NCI-H2171 treated with DMSO at 0.1 percent for 48 hours (cell line): ENCODE measurements at regions not wholly inside any gene's neighbourhood (a gene's known extent, or its start where the extent isn't known, plus 50 kb on each side); places are given as distances from the start of the nearest gene placed in this dataset.
"Not testable (repeated sequence)": the region's sequence is repeated elsewhere in the genome, so short reads cannot be mapped to it uniquely, and the experiment has no call there.

ENCODE experiments used
- DNase-seq: peaks from one replicate; lab custom pipeline; 2025; lab: John Stamatoyannopoulos, UW

DNA sequence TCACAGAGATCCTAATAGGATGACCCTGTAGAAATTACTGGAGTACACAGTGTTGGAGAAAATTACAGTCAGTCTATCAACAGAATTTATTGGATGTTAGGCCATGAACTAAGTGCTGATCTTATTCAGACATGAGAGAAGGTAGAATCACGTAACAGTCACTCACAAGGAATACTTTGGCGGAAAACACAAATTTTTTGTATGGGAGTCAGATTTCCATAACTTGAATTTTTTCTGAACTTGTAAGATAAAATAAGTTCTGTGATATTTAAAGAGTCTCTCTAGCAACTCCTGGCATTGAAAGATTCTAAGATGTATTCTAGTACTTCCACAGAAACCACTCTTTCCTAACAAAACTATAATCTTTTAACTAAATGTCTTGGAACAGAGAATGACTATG is 178.8 kb upstream of the MME start:
- DNase-seq = no peak

- DNase-seq = no peak
These were observed 179.3 kb upstream of the MME start for GRCh38 chr3:154900816-154901215.

GRCh38 chr3:154898916-154899315 is 181.2 kb upstream of the MME start:
- no peak for DNase-seq

DNA sequence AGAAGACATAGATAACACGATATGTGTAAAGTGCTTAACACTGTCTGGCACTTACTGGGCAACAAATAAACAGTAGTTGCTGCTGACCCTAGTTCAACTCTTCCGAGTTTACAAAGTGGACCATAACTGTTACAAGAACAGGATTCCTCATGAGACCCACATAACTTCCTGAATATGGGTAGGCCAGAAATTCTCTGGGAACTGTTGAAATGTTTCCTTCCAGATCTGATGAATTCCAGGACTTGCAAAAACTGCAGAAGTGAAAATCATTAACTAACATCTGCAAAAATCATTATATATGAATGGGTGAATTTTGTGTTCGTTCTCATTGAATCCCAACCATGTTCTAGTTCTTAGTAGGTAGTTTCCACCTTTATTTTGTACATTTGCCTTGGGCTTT is 181.7 kb upstream of the MME start:
- DNase-seq = no peak

GRCh38 chr3:154893813-154894212 is 186.3 kb upstream of the MME start:
- no peak for DNase-seq

- DNase-seq = no peak
These were observed 190.9 kb upstream of the MME start for GRCh38 chr3:154889227-154889634.

DNA sequence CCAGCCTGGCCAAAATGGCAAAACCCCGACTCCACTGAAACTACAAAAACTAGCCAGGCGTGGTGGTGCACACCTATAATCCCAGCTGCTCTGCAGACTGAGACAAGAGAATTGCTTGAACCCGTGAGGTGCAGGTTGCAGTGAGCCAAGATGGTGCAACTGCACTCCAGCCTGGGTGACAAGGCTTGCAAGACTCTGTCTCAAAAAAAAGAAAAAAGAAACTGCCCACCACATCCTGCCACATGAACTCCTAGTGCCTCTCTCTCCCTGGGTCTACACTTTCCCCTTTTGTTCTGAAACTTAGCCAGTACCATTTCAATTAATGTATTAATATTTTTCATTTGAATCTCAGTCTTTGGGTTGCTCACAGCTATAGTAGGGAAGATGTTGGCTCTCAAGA is 192.2 kb upstream of the MME start:
- no peak for DNase-seq

- no peak for DNase-seq
These were observed 193.7 kb upstream of the MME start for GRCh38 chr3:154886437-154886836.

DNA sequence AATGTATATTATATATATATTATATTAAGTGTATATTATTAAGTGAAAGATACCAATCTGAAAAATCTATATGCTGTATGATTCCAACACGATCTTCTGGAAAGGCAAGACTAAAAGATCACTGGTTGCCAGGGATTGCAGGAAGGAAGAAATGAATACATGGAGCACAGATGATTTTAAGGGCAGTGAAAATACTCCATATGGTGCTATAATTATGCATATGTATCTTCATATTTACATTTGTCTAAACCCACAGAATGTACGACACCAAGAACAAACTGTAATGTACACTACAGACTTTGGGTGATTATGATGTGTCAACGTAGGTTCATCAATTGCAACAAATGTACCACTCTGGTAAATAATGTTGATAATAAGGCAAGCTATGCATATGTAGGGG is 194.7 kb upstream of the MME start:
- DNase-seq = no peak

- no peak for DNase-seq
These were observed 195.2 kb upstream of the MME start for GRCh38 chr3:154884952-154885351.

GRCh38 chr3:154875142-154875541 is 205.0 kb upstream of the MME start:
- no peak for DNase-seq

GRCh38 chr3:154872696-154873095 is 207.4 kb upstream of the MME start:
- no peak for DNase-seq

- DNase-seq = no peak
These were observed 208.0 kb upstream of the MME start for GRCh38 chr3:154872074-154872473.

GRCh38 chr3:154864947-154865346 is 215.2 kb upstream of the MME start:
- no peak for DNase-seq

DNA sequence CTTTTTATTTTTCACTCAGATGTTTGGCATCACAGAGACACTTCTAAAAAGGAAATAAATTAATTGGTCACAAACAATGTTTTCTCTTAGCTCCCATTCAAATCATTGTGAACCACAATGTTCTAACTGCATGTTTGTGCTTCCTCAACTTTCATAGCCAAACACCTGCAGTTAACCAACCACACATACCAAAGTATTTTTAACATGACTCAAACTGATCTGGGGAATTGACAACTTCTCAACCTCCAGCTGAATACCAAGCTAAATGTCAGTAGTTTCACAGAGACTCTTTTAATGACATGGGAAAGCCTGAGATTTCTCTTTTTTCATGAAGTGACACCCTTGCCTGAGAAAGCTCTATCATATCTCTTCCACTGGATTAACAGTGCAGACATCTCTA is 217.9 kb upstream of the MME start:
- DNase-seq = no peak

DNA sequence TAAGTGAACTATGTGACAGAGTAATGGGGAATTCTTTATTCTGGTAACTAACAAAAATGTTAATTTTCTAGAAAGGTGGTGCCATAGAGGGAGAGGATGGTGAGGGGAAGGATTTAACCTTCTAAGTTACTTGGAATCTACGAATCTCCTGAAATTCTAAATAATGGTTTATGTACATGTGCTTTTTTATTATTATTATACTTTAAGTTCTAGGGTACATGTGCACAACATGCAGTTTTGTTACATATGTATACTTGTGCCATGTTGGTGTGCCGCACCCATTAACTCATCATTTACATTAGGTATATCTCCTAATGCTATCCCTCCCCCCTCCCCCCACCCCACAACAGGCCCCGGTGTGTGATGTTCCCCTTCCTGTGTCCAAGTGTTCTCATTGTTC is 227.1 kb upstream of the MME start:
- DNase-seq = not testable (repeated sequence)

- DNase-seq = no peak
These were observed 227.6 kb upstream of the MME start for GRCh38 chr3:154852515-154852914.

DNA sequence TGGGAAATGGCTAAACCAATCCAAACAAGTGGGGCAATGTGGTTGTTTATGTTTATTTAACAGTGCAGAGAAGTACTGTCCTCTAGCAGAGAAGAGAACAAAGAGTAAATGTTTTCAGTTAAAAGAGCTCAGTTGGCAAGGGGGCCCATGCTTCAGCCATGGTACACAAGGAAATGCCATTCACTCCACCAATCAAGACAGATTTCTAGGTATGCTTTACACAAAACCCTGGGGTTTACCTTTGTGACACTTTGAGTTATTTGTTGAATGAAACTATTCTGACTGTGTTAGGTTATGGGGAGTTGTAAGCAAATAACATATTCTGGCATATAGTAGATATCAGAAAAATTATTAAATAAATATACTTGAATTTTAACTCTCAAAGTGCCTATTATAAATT is 228.5 kb upstream of the MME start:
- no peak for DNase-seq

- DNase-seq = no peak
These were observed 229.2 kb upstream of the MME start for GRCh38 chr3:154850921-154851320.

DNA sequence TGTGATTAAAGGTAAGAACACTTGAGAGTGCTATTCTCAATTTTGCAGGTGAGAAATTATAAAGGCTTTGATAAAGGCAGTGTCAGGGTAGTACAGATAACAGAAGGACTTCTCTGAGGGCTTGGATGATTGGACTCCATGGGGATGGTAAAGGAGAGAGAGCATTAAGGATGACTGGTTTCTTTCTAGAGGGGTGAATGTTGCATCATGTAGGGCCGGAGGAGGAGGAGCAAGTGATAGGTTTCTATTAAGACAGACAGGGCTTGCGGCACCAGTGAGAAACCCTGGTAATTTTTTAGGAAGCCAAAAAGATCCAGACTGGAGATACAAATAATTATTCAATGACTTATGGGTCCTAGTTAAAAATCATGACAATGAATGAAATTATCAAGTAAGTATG is 230.7 kb upstream of the MME start:
- peak; percentile 1 for DNase-seq

- no peak for DNase-seq
These were observed 235.3 kb upstream of the MME start for GRCh38 chr3:154844863-154845262.

DNA sequence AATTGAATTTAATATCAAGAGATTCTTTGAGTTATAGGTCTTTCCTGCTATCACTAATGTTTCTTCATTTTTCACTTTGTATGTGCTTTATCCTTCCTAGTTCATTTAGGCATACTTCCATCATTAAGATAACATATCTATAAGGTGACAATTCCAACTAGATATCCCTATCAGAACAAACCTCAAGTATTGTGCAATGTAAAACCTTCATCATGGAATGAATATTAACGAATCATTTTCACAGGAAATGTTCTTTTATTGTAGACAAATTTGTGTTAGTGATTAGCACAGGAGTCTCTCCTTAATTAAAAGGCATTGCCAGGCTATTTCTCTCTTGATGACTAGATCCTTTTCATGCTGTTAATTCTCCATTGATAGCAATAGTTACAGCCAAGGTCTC is 236.5 kb upstream of the MME start:
- DNase-seq = no peak

DNA sequence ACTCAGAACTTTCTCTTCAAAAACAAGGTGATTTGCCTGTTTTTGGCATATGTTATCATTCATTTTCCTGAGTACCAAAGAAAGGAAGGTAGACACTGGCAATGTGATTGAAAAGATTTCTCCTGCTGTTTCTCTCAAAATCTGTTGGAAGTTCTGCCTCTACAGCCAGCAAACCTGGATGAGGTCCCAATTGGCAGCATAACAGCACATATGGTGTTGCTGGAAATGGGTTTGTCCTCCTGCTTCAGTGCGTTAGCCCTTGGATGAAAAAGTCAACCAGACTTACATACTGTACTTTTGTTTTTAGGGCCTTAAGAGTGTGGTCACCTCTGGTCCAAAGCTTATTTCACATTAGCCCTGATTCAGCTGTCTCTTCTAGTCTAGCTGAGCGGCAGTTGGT is 237.6 kb upstream of the MME start:
- no peak for DNase-seq

DNA sequence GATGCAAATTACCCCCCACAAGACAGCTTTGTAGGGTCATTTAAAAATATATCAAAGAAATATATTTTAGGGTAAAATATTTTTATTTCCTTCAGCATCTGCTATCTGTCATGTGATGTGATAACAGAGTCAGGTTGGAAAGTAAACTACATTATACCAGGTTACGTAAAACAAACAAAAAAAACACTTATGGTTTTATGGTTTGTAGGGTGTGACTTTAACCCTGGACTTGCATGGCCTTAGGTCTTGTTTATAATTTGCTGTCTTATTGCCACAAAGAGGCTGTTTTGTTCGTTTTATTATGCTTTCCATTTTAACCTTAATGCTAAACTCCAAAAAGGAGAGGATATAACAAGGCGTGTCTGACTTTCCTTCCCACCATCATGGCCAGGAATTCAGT is 244.5 kb upstream of the MME start:
- no peak for DNase-seq

- not testable (repeated sequence) for DNase-seq
These were observed 245.3 kb upstream of the MME start for GRCh38 chr3:154834831-154835230.
